GM19467 (cell line): ENCODE measurements at regions not wholly inside any gene's neighbourhood (a gene's known extent, or its start where the extent isn't known, plus 50 kb on each side); places are given as distances from the start of the nearest gene placed in this dataset.

Experiments used
- ATAC-seq: cut with Tn5 transposase; IDR thresholded peaks from one replicate; pipeline ENCODE4 v1.9.1; 2021; ENCODE audit warnings: mild to moderate bottlenecking, moderate library complexity; ENCODE audit not compliant: unreplicated experiment

DNA sequence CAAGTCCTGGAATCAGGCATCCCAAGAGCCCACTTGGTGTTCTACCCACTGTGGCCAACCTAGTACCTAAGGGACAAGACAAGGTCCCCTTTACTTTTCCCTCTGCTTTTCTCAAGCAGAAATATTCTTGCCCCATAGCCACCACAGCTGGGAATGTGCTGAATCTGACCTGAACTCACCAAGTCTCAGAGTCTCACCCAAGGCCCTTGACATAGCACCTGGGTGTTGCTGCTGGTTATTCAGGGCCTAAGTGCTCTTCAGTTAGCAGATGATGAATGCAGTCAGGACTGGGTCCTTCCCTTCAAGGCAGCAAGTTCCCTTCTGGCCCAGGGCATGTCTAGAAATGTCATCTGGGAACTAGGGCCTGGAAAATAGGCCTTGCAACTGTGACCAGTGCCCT, 201.8 kb upstream of the SERP2 start:
- ATAC-seq: no peak

DNA sequence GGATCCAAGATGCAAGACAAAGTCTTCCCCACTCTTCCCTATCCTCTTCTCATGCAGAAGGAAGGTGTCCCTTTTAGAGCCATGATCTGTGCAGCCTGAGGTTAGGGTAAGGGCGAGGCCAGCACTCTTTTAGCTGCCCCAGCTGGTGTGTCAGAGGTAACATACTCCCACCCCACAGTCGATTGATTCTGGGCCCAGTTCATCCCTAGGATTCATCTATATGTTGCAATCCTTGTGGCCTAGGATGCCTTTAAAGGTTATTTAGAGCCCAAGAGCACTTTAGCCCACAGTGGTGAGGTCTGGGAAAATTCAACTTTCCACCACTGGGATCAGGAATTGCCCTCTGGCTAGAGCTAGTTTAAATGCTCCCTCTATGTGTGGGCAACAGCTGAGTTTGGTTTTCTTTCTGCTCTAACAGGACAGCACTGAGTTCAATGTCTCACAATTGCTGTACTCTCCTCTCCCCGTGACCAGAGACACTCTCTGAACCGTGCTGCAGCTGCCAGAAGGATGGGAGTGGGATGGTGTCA, 201.3 kb upstream of the SERP2 start:
- no peak for ATAC-seq

DNA sequence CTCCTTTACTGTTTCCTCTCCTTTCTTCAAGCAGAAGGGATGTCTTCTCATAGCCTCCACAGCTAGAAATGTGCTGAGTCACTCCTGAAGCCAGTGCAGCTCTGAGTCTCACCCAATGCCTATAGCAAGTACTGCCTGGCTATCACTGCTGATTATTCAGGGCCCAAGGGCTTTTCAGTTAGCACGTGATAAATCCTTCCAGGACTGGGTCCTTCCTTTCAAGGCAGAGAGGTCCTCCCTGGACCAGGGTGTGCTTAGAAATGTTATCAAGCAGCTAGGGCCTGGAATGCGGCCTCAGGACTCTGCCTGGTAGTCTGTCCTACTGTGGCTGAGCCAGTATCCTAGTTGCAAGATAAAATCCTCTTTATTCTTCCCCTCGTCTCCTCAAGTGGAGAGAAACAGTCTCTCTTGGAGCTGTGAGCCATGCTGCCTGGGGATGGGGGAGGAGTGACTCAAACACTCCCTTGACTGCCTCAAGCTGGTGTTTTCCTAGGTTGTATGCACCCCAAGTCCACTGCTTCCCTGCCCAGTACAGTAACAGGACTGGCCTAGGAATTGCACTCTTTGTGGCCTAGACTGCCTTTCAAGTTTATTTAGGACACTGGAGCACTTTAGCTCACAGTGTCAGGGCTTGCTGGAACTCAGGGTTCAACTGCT, 198.7 kb upstream of the SERP2 start:
- ATAC-seq: no peak

GRCh38 chr13:44176173-44176572, 197.5 kb upstream of the SERP2 start:
- ATAC-seq: no peak

DNA sequence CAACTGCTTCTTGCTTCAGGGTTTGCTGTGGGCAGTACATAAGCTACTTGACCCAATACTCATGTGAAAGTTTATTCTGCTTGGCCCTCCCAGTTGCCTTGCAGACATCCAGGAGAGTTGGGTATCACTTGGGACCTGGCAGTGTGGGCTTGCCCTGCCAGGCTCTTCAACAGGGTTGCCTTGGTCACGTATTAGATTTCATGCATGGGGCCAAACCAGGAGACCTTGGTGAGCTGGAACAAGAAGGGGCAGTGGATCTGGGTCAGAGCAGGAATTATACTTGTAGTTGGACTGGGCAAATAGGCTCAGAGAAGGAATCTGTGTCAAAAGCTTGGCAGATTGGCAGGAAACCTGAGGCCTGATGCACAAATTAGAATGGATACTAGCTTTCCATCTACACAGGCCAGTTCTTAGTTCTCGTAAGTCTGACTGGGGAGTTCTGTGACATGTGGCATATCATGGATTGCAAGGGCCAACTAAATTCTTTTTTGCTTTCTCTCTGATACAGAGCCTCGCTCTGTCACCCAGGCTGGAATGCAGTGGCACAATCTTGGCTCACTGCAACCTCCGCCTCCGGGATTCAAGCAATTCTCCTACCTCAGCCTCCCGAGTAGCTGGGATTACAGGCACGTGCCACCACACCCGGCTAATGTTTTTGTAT, 192.6 kb upstream of the SERP2 start:
- no peak for ATAC-seq

GRCh38 chr13:44181931-44182330, 191.7 kb upstream of the SERP2 start:
- no peak for ATAC-seq

- no peak for ATAC-seq
These were observed 188.9 kb upstream of the SERP2 start for GRCh38 chr13:44184740-44185139.

- ATAC-seq: no peak
These were observed 185.4 kb upstream of the SERP2 start for GRCh38 chr13:44188257-44188656.

DNA sequence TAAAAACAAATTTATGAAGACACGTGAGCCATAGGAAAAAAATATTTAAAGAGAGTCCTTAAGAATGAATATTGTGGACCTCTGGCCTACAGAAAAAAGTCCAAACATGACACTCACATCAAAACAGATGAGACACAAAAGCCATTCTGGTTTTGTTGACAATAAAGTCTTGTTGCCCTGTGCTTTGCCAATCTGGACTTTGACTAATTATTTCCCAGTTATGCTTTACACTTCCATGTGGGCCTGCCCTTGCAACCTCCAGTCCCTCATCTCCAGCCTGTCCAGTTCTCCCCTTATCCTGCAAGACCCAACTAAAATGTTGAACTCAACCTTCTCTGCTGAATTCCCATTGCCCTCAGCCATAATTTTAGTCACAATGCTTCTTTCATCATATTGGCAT, 184.5 kb upstream of the SERP2 start:
- no peak for ATAC-seq

- ATAC-seq: no peak
These were observed 182.5 kb upstream of the SERP2 start for GRCh38 chr13:44191103-44191502.

DNA sequence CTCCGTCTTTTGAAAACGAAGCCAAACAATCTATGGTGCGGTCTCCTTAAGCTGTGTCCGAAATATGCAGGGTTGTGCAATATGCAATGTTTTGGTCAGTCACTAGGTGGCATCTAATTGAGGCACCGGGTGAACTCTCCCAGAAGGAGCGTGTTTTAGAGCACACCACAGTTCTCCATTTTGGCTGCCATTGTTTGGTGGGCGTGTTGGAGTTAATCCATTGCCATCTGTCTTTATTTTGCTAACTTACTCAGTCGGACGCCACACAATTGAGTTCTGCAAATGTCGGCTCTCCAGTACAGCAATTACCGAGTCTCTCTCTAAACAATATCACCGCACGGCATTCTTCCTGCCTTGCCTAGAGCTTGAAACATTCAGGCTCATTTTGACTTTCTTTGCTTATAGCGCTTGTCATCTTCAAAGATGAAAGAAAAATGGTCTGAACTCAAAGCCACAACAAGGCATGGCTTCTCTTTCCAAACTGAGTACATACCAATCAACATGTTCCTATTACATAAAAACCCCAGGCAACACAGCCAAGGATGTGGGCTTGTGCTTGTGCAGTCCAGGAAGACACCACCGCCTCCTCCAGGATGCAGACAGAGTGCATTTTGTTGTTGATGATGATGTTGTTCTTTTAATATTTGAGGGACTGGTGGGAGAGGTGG, 182.0 kb upstream of the SERP2 start:
- no peak for ATAC-seq

DNA sequence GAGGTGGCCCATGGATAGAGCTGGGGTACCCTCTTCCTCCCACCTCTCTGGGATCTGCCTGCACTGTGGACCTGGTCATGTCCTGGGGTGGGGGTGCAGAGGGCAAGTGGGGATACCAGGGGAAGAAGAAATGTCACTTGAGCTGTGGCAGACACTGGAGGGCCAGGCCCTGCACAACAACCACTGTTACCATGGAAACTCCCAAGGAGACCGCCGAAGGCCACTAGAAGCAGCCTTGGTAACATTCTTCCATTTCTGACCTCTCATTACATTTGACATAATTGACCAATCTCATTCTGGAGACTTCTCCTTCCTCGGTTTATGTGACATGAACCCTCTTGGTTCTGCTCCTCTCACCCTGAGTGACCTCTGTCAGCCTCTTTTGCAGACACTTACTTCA, 179.9 kb upstream of the SERP2 start:
- ATAC-seq: no peak

DNA sequence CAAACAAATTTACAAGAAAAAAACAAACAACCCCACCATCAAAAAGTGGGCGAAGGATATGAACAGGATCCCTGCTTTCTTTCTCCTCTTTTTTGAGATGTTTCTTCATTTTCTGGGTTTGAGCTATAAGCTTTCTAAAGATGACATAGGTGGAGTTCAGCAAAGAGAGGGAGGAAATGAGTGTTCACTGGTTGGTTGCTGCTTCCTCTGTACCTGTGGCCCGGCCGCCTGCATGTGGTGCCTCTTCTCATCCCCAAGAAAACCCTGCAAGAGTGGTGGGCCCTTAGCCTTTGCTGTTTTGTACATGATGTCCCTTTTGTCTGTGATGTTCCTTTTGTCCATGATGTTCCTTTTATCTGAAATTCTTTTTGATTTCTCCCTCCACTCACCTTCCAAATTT, 178.4 kb upstream of the SERP2 start:
- no peak for ATAC-seq

- ATAC-seq: no peak
These were observed 177.3 kb upstream of the SERP2 start for GRCh38 chr13:44196196-44196751.

DNA sequence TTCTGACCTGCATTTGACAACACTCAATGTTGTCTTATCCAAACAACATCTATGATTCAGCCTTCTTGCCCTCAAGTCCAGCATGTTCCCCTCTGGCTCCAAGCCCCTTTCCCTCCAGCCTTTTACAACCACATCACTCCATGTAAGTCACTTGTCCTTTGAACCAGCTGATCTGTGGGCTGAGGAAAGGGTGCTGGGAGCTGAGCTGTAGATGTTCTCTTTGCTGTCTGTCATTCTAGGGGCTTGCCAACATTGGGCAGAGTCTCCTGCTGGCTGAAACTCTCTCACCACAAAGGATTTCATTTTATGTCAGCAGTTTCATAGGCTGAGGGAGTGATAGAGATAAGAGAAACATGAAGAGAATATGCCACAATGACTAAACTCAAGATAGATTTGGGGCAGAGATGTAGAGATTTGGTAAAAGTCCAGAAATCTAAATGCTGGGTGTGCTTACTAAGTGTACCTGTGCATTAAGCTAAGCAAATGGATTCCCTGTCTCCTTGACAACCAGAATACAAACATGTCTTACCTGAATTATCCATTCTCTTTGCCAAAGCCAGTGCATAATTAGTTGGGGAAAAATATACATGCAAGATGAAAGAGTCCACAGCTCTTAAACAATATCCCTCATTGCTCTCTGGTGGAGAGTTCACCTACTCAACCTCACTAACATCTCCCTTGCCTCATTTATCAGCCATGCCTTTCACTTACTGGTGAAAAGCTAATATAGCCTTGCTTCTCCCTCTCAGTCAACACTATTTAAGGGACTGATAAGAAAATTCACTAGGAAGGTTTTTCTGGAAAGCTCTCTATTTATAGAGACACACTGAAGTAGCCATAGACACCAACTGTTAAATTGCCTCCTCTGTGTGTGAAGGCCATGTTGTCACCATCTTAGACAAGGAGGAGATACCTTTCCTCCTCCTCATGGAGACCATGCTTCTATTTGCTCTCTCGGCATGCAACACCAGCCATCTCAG, 175.5 kb upstream of the SERP2 start:
- ATAC-seq: no peak

DNA sequence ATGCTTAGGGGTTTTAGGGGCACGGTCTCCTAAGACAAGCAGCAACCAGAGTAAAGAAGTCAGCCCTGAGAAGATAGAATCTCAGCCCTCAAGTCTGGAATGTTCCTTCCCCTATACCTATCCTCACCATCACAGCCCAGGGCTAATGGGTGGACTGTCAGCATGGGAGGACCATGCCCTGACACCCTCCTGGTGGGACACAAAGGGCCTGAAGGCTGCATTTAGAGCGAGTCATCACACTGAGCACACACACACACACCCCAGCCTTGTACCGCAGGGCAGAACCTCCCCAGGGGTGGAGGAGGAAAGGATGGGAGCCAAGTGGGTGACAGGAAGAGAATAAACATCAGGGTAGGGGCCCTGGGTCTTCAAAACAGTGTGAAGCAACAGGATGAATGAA, 174.8 kb upstream of the SERP2 start:
- ATAC-seq: no peak

- ATAC-seq: no peak
These were observed 173.9 kb upstream of the SERP2 start for GRCh38 chr13:44199627-44200207.

- ATAC-seq: no peak
These were observed 167.2 kb upstream of the SERP2 start for GRCh38 chr13:44206434-44206833.

- no peak for ATAC-seq
These were observed 166.1 kb upstream of the SERP2 start for GRCh38 chr13:44207476-44207875.

- no peak for ATAC-seq
These were observed 163.1 kb upstream of the SERP2 start for GRCh38 chr13:44210525-44210924.
